Spleen (tissue), 7 donors: ENCODE measurements at regions not wholly inside any gene's neighbourhood (a gene's known extent, or its start where the extent isn't known, plus 50 kb on each side); places are given as distances from the start of the nearest gene placed in this dataset.

Source experiments
- POLR2A ChIP-seq, 3 donors: fragments of 450-650 bp; IDR thresholded peaks; one replicate each; pipeline ENCODE4 v1.5.1; 2017; ENCODE audit warnings: antibody characterized with exemption in 3 of 3, mild to moderate bottlenecking in 1 of 3
- POLR2AphosphoS5 ChIP-seq, 3 donors: sonication (generic); formaldehyde crosslinking; IDR thresholded peaks; one replicate each; pipeline ENCODE4 v1.5.1; 2017; ENCODE audit warnings: antibody characterized with exemption in 3 of 3
- TF ChIP-seq, protein P1 (sequence below), 11 experiments: fragments of 200-600 bp in 7 of 11; fragments of 450-650 bp in 4 of 11; sonication (generic) in 4 of 11; IDR thresholded peaks in 8 of 11; conservative IDR thresholded peaks in 3 of 11; 1 replicate in 7 of 11; 2 replicates in 4 of 11; pipeline versions ENCODE4 v1.4.0 to v1.8.0; 2016 to 2021; ENCODE audit warnings: antibody characterized with exemption in 11 of 11, inconsistent platforms in 4 of 11, mild to moderate bottlenecking in 1 of 11
- donor health status: DM: no; HTN: no; CAD: no; lungs with moderate emphysema.
- donor health status: DM: no; HTN: no; CAD: no.
- donor health status: DM: no; HTN: no; CAD: no.

DNA sequence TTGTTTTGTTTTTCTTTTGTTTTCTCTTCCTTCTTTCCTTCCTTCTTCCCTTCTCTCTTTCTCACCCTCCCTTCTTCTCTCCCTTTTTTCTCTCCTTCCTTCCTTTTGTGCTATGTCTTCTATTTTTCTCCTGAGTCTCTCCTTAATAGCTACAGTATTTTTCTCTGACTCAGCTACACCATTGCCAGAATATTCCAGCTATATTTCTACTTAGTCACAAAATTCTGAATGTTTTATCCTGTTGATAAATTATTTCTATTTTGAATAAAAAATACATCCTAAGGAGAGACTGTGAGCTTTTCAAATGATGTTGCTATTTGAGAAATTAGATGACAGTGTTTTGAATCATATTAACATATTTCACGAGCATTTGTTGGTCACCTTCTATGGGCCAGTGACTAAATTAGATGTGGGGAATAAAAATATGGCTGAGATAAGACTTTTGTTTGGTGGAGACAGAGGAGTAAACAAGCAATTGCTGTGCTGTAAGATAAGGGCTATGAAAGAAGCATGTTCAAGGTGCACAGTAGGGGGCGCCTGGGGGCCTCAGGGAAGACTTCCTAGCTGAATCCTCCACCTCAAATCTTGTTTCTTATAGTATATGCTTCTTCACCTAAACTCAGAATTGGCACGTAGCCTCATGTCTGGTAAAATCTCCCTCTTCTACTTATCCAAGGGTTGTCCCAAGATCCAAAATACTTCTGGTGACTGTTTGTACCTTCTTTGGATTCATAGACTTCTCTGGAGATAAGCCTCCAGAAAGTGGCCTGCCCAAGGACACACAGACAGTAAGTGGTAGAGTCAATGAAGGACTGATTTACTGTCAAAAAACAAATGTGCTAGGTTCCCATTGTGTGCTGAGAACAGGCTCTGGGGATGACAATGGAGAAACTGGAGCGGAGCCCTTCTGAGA, 115.5 kb upstream of the CREB5 start:
- TF ChIP-seq, protein P1, sequence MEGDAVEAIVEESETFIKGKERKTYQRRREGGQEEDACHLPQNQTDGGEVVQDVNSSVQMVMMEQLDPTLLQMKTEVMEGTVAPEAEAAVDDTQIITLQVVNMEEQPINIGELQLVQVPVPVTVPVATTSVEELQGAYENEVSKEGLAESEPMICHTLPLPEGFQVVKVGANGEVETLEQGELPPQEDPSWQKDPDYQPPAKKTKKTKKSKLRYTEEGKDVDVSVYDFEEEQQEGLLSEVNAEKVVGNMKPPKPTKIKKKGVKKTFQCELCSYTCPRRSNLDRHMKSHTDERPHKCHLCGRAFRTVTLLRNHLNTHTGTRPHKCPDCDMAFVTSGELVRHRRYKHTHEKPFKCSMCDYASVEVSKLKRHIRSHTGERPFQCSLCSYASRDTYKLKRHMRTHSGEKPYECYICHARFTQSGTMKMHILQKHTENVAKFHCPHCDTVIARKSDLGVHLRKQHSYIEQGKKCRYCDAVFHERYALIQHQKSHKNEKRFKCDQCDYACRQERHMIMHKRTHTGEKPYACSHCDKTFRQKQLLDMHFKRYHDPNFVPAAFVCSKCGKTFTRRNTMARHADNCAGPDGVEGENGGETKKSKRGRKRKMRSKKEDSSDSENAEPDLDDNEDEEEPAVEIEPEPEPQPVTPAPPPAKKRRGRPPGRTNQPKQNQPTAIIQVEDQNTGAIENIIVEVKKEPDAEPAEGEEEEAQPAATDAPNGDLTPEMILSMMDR (IDR thresholded peaks at IDR 0.05 in 8 of 11, conservative IDR thresholded peaks at IDR 0.05 in 3 of 11), result peak in 4 of 11 experiments; percentile 29 to 41 (median 34)
- TF ChIP-seq POLR2A (IDR thresholded peaks at IDR 0.05) (no peak), POLR2AphosphoS5 (IDR thresholded peaks at IDR 0.05) (no peak)
